ENCODE measurements at regions not wholly inside any gene's neighbourhood (a gene's known extent, or its start where the extent isn't known, plus 50 kb on each side); places are given as distances from the start of the nearest gene placed in this dataset.

DNA sequence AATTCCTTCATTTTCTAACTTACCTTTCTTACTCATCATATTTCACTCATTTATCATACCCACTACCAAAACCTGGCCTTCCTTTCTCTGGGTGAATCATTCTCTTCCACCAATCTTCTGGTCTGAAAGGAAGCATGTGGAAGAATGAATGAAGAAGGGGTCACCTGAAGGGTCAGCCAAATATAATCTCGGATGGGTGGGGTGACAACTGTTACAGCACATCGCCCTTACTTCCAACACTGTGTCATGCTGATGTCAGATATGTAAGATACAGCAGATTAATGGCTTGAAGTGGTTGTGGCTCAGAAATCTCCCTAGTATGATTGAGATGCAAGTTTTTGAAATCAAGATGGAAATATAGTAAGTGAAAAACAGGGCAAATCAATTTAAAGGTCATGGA is 401.7 kb upstream of the HTR2A start:
- Histone ChIP-seq H3K4me1 (no peaks in the 10 kb centered on the region), H3K4me3 (no peak overlapping the region), H3K9me3 (no peaks in the 10 kb centered on the region), H3K36me3 (no peaks in the 10 kb centered on the region), H3K27me3 (no peaks in the 10 kb centered on the region), H3K27ac (no peak overlapping the region)
- TF ChIP-seq, protein P1, sequence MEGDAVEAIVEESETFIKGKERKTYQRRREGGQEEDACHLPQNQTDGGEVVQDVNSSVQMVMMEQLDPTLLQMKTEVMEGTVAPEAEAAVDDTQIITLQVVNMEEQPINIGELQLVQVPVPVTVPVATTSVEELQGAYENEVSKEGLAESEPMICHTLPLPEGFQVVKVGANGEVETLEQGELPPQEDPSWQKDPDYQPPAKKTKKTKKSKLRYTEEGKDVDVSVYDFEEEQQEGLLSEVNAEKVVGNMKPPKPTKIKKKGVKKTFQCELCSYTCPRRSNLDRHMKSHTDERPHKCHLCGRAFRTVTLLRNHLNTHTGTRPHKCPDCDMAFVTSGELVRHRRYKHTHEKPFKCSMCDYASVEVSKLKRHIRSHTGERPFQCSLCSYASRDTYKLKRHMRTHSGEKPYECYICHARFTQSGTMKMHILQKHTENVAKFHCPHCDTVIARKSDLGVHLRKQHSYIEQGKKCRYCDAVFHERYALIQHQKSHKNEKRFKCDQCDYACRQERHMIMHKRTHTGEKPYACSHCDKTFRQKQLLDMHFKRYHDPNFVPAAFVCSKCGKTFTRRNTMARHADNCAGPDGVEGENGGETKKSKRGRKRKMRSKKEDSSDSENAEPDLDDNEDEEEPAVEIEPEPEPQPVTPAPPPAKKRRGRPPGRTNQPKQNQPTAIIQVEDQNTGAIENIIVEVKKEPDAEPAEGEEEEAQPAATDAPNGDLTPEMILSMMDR (IDR thresholded peaks at IDR 0.05), result no peak
- intact Hi-C loops (cut with DNase I), result no loop called here
- no peak for DNase-seq (ENCODE audit: low spot score in 2 of 2)

- Histone ChIP-seq H3K36me3 (no peaks in the 10 kb centered on the region), H3K9me3 (no peaks in the 10 kb centered on the region), H3K27ac (no peak overlapping the region), H3K4me3 (no peak overlapping the region), H3K27me3 (no peaks in the 10 kb centered on the region), H3K4me1 (no peaks in the 10 kb centered on the region)
- no peak for DNase-seq (ENCODE audit: low spot score in 2 of 2)
- TF ChIP-seq, protein P1 (IDR thresholded peaks at IDR 0.05), result no peak
- intact Hi-C loops (cut with DNase I), result no loop called here
Measured at GRCh38 chr13:47294691-47295090, 397.8 kb upstream of the HTR2A start.

GRCh38 chr13:47291107-47291656 is 394.3 kb upstream of the HTR2A start:
- TF ChIP-seq, protein P1 (IDR thresholded peaks at IDR 0.05), result no peak
- no peak for DNase-seq (ENCODE audit: low spot score in 2 of 2)
- no peak overlapping the region for H3K4me3 ChIP-seq
- no peaks in the 10 kb centered on the region for H3K9me3 ChIP-seq
- no peak overlapping the region for H3K27ac ChIP-seq
- no peaks in the 10 kb centered on the region for H3K36me3 ChIP-seq
- H3K27me3 ChIP-seq, result no peaks in the 10 kb centered on the region
- no peaks in the 10 kb centered on the region for H3K4me1 ChIP-seq
- intact Hi-C loops (cut with DNase I), result no loop called here

GRCh38 chr13:47289567-47289966 is 392.7 kb upstream of the HTR2A start:
- DNase-seq (ENCODE audit: low spot score in 2 of 2), result no peak
- H3K9me3 ChIP-seq, result no peaks in the 10 kb centered on the region
- H3K36me3 ChIP-seq, result no peaks in the 10 kb centered on the region
- TF ChIP-seq, protein P1 (IDR thresholded peaks at IDR 0.05), result no peak
- intact Hi-C loops (cut with DNase I), result no loop called here
- no peaks in the 10 kb centered on the region for H3K4me1 ChIP-seq
- H3K27ac ChIP-seq, result no peak overlapping the region
- H3K4me3 ChIP-seq, result no peak overlapping the region
- no peaks in the 10 kb centered on the region for H3K27me3 ChIP-seq

- intact Hi-C loops (cut with DNase I), result no loop called here
- Histone ChIP-seq H3K9me3 (no peaks in the 10 kb centered on the region), H3K4me1 (no peaks in the 10 kb centered on the region), H3K4me3 (no peak overlapping the region), H3K27me3 (no peaks in the 10 kb centered on the region), H3K27ac (no peak overlapping the region), H3K36me3 (no peaks in the 10 kb centered on the region)
- TF ChIP-seq, protein P1 (IDR thresholded peaks at IDR 0.05), result no peak
- DNase-seq (ENCODE audit: low spot score in 2 of 2), result no peak
Measured at GRCh38 chr13:47288546-47288945, 391.7 kb upstream of the HTR2A start.

DNA sequence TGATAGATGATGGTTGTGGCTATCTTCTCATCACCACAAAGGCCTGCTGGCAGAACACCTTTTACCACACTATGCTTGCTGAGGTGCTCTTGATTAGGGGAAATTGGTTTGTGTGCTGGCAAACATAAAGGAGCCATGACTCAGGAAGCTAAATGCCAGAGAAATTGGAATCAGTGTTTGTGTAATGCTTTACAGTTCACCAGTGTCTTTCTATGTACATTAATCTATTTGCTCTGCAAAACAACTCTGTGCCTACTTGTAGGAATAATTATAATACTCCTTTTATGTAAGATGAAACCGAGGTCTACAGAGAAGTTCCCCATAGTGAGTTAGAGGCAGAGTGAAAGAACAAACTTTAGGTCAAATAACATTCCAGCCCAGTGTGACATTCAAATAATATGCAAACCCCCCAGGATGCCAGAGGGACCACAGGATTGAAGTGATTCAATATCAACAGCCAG is 390.5 kb upstream of the HTR2A start:
- Histone ChIP-seq H3K27ac (no peak overlapping the region), H3K27me3 (no peaks in the 10 kb centered on the region), H3K9me3 (no peaks in the 10 kb centered on the region), H3K4me1 (no peaks in the 10 kb centered on the region), H3K4me3 (no peak overlapping the region), H3K36me3 (no peaks in the 10 kb centered on the region)
- DNase-seq (ENCODE audit: low spot score in 2 of 2), result no peak
- TF ChIP-seq, protein P1 (IDR thresholded peaks at IDR 0.05), result no peak
- intact Hi-C loops (cut with DNase I), result no loop called here
